Liver (tissue), 7 donors: ENCODE measurements at regions not wholly inside any gene's neighbourhood (a gene's known extent, or its start where the extent isn't known, plus 50 kb on each side); places are given as distances from the start of the nearest gene placed in this dataset.

Experiments used
- DNase-seq: peaks from one replicate; pipeline ENCODE4 v3.0.0-alpha.2; 2017; ENCODE audit warnings: low spot score
- H3K27ac ChIP-seq, 2 donors: one replicate each; pipeline ENCODE4 v1.7.0; 2013; ENCODE audit warnings: inconsistent platforms in 2 of 2, low read length in 2 of 2, control low read depth in 1 of 2, low read depth in 1 of 2, mild to moderate bottlenecking in 1 of 2
- H3K27me3 ChIP-seq, 4 donors: one replicate each; pipeline versions ENCODE4 v1.6.1 to v1.7.0; 2013; ENCODE audit warnings: low read length in 3 of 4, inconsistent platforms in 1 of 4, mild to moderate bottlenecking in 1 of 4, moderate library complexity in 1 of 4; ENCODE audit not compliant: control insufficient read depth in 4 of 4, insufficient read depth in 4 of 4
- H3K36me3 ChIP-seq, 4 donors: one replicate each; pipeline versions ENCODE4 v1.6.1 to v1.7.0; 2013; ENCODE audit warnings: low read length in 3 of 4, mild to moderate bottlenecking in 3 of 4, low read depth in 1 of 4, moderate library complexity in 1 of 4; ENCODE audit not compliant: control insufficient read depth in 4 of 4, insufficient read depth in 3 of 4
- H3K4me1 ChIP-seq, 4 donors: one replicate each; pipeline versions ENCODE4 v1.6.1 to v1.7.0; 2013; ENCODE audit warnings: low read length in 3 of 4, mild to moderate bottlenecking in 3 of 4, moderate library complexity in 1 of 4; ENCODE audit not compliant: control insufficient read depth in 4 of 4, insufficient read depth in 4 of 4
- H3K4me3 ChIP-seq, 3 donors: one replicate each; pipeline versions ENCODE4 v1.6.1 to v1.7.0; 2013; ENCODE audit warnings: low read length in 3 of 3, control low read depth in 1 of 3, low read depth in 1 of 3, mild to moderate bottlenecking in 1 of 3
- H3K9ac ChIP-seq, 2 donors: one replicate each; pipeline ENCODE4 v1.7.0; 2013; ENCODE audit warnings: low read length in 2 of 2, mild to moderate bottlenecking in 2 of 2, moderate library complexity in 2 of 2, control low read depth in 1 of 2, low read depth in 1 of 2
- H3K9me3 ChIP-seq, 4 donors: one replicate each; pipeline versions ENCODE4 v1.6.1 to v1.7.0; 2013; ENCODE audit warnings: low read length in 3 of 4; ENCODE audit not compliant: control insufficient read depth in 4 of 4
- ATF3 ChIP-seq: IDR thresholded peaks from 2 replicates; pipeline ENCODE4 v1.6.1; 2016; ENCODE audit warnings: antibody characterized with exemption
- EGR1 ChIP-seq, 2 donors: IDR thresholded peaks; 2 replicates each; pipeline ENCODE4 v1.6.1; 2016 to 2018; ENCODE audit warnings: antibody characterized with exemption in 2 of 2, low read depth in 2 of 2
- FOXA1 ChIP-seq: IDR thresholded peaks from 2 replicates; pipeline ENCODE4 v1.6.1; 2016; ENCODE audit warnings: antibody characterized with exemption
- FOXA2 ChIP-seq: IDR thresholded peaks from 2 replicates; pipeline ENCODE4 v1.6.1; 2016; ENCODE audit warnings: antibody characterized with exemption
- GABPA ChIP-seq, 2 donors: IDR thresholded peaks in 1 of 2; conservative IDR thresholded peaks in 1 of 2; 2 replicates each; pipeline ENCODE4 v1.6.1; 2016; ENCODE audit warnings: antibody characterized with exemption in 2 of 2, mild to moderate bottlenecking in 1 of 2, moderate library complexity in 1 of 2
- HNF4A ChIP-seq, 2 donors: conservative IDR thresholded peaks; 2 replicates each; pipeline ENCODE4 v1.6.1; 2016; ENCODE audit warnings: antibody characterized with exemption in 2 of 2, mild to moderate bottlenecking in 2 of 2
- HNF4G ChIP-seq: IDR thresholded peaks from 2 replicates; pipeline ENCODE4 v1.6.1; 2016; ENCODE audit warnings: antibody characterized with exemption
- JUND ChIP-seq, 2 donors: IDR thresholded peaks; 2 replicates each; pipeline ENCODE4 v1.6.1; 2016; ENCODE audit warnings: antibody characterized with exemption in 2 of 2
- MAX ChIP-seq: IDR thresholded peaks from 2 replicates; pipeline ENCODE4 v1.6.1; 2016; ENCODE audit warnings: antibody characterized with exemption
- NR2F2 ChIP-seq: IDR thresholded peaks from 2 replicates; pipeline ENCODE4 v1.6.1; 2016; ENCODE audit warnings: antibody characterized with exemption
- RAD21 ChIP-seq, 2 donors: IDR thresholded peaks; 2 replicates each; pipeline ENCODE4 v1.6.1; 2016; ENCODE audit warnings: antibody characterized with exemption in 2 of 2, mild to moderate bottlenecking in 2 of 2
- REST ChIP-seq: IDR thresholded peaks from 2 replicates; pipeline ENCODE4 v1.6.1; 2016; ENCODE audit warnings: antibody characterized with exemption, mild to moderate bottlenecking
- RXRA ChIP-seq, 2 donors: IDR thresholded peaks; 2 replicates each; pipeline ENCODE4 v1.6.1; 2017 to 2018; ENCODE audit warnings: antibody characterized with exemption in 2 of 2, mild to moderate bottlenecking in 1 of 2
- SP1 ChIP-seq: IDR thresholded peaks from 2 replicates; pipeline ENCODE4 v1.6.1; 2018; ENCODE audit warnings: antibody characterized with exemption, mild to moderate bottlenecking
- TAF1 ChIP-seq: conservative IDR thresholded peaks from 2 replicates; pipeline ENCODE4 v1.6.1; 2016; ENCODE audit warnings: antibody characterized with exemption, mild to moderate bottlenecking
- YY1 ChIP-seq: IDR thresholded peaks from 2 replicates; pipeline ENCODE4 v1.6.1; 2016; ENCODE audit warnings: antibody characterized with exemption, mild to moderate bottlenecking
- ZBTB33 ChIP-seq: IDR thresholded peaks from 2 replicates; pipeline ENCODE4 v1.6.1; 2016; ENCODE audit warnings: antibody characterized with exemption
- WGBS: extraction: QIAGEN DNeasy Blood & Tissue Kit; methylation state at CpG from one replicate; pipeline ENCODE4 v1.1.7; 2013; 5-methylcytosine and 5-hydroxymethylcytosine counted together
- donor health status: healthy.
- donor health status: healthy.
- donor health status: healthy.
- donor health status: healthy.

- H3K27me3 ChIP-seq: no peaks in the 10 kb centered on the region
- 89% methylated on average over 7 of the region's 7 CpGs for WGBS
- no peak for DNase-seq
These were observed 105.8 kb upstream of the MYCN start for GRCh38 chr2:15834381-15835031.

GRCh38 chr2:15835991-15836688 is 104.2 kb upstream of the MYCN start:
- WGBS: 94% methylated on average over 9 of the region's 9 CpGs
- no peaks in the 10 kb centered on the region for H3K4me1 ChIP-seq
- no peaks in the 10 kb centered on the region for H3K9me3 ChIP-seq
- H3K4me3 ChIP-seq: no peak overlapping the region
- no peak for DNase-seq
- no peaks in the 10 kb centered on the region for H3K36me3 ChIP-seq
- H3K9ac ChIP-seq: no peak overlapping the region
- H3K27me3 ChIP-seq: no peaks in the 10 kb centered on the region
- no peak overlapping the region for H3K27ac ChIP-seq
- TF ChIP-seq RAD21 (IDR thresholded peaks at IDR 0.05): no peak
- TF ChIP-seq NR2F2: no peak
- no peak for TF ChIP-seq HNF4G
- TF ChIP-seq FOXA2: no peak
- TF ChIP-seq ATF3: no peak
- TF ChIP-seq JUND (IDR thresholded peaks at IDR 0.05): no peak
- no peak for TF ChIP-seq TAF1
- TF ChIP-seq ZBTB33: no peak
- TF ChIP-seq GABPA (IDR thresholded peaks at IDR 0.05 in 1 of 2, conservative IDR thresholded peaks at IDR 0.05 in 1 of 2): no peak
- TF ChIP-seq RXRA (IDR thresholded peaks at IDR 0.05): no peak
- no peak for TF ChIP-seq FOXA1
- no peak for TF ChIP-seq HNF4A (conservative IDR thresholded peaks at IDR 0.05)
- TF ChIP-seq MAX: no peak
- TF ChIP-seq YY1: no peak
- TF ChIP-seq REST: no peak

More at GRCh38 chr2:15834381-15835031, 105.8 kb upstream of the MYCN start:
- H3K36me3 ChIP-seq: no peaks in the 10 kb centered on the region
- H3K27ac ChIP-seq: no peak overlapping the region
- H3K4me3 ChIP-seq: no peak overlapping the region
- H3K9ac ChIP-seq: no peak overlapping the region
- H3K9me3 ChIP-seq: no peaks in the 10 kb centered on the region
- TF ChIP-seq RAD21 (IDR thresholded peaks at IDR 0.05): no peak
- no peak for TF ChIP-seq SP1
- no peak for TF ChIP-seq HNF4A (conservative IDR thresholded peaks at IDR 0.05)
- no peak for TF ChIP-seq TAF1
- TF ChIP-seq RXRA (IDR thresholded peaks at IDR 0.05): no peak
- no peak for TF ChIP-seq HNF4G
- TF ChIP-seq EGR1 (IDR thresholded peaks at IDR 0.05; ENCODE audit: low read depth in 2 of 2): no peak
- TF ChIP-seq ZBTB33: no peak
- no peak for TF ChIP-seq ATF3
- no peak for TF ChIP-seq FOXA1
- no peak for TF ChIP-seq NR2F2
- no peaks in the 10 kb centered on the region for H3K4me1 ChIP-seq
